HG02870 (cell line): ENCODE measurements at regions not wholly inside any gene's neighbourhood (a gene's known extent, or its start where the extent isn't known, plus 50 kb on each side); places are given as distances from the start of the nearest gene placed in this dataset.

Source experiments
- ATAC-seq: cut with Tn5 transposase; IDR thresholded peaks from one replicate; pipeline ENCODE4 v1.9.1; 2021; ENCODE audit warnings: mild to moderate bottlenecking, moderate library complexity; ENCODE audit not compliant: unreplicated experiment

- ATAC-seq, result no peak
These were observed 253.0 kb upstream of the IRX2 start for GRCh38 chr5:3004361-3005080.

DNA sequence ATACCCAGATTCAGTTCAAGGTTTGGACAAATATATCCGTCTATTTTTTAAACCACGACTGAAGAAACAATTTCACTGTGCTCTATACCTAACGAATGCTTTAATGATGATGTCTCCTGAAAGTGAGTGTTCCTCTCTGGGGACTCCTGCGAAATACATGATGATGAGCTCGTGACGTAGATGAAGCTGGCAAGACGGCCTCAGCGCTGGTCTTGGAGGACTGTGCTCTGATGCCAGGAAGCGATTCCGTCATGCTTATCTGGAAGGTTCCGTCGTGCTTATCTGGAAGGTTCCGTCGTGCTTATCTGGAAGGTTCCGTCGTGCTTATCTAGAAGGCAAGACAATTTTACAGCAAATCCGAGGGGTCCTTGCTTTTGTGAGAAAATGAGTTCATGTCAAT, 250.8 kb upstream of the IRX2 start:
- ATAC-seq, result no peak

DNA sequence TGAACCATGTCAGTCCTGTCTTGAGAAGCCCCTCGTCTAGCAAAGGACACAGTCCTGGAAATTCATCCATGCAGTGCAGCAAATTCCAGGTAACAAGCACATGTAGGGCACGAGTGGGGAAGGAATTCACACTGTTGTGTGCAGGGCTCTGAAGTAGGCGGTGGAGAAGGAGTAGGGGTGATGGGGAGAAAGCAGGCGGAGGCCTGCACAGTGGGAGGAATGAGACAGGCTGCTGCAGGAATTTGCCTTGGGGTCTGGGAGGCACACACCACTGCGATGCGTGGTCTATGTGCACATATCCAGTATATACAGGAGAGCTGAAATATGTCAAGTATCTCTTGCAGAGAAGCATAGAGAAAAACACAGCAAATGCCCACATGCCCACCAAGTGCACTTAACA, 249.2 kb upstream of the IRX2 start:
- no peak for ATAC-seq

- ATAC-seq, result no peak
These were observed 248.4 kb upstream of the IRX2 start for GRCh38 chr5:2999926-3000325.

DNA sequence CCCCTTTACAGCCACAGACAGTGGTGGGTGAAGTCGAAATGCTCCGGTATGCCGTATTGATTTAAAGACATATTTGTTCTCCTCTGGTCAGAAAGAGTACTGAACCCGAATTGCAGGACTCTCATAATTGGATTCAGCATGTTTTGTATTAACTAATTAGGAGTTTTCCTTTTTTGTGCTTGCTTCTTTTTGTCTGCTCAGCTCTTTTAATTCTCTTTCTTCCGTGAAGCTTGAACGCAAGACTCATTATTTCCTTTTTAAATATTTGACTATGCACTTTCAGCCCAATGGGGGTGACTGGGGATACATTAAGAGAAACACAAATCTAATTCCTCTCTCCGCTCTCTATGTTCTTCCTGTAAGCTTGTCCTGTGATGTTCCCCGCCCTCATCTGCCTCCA, 246.6 kb upstream of the IRX2 start:
- no peak for ATAC-seq

- no peak for ATAC-seq
These were observed 245.7 kb upstream of the IRX2 start for GRCh38 chr5:2997179-2997578.

DNA sequence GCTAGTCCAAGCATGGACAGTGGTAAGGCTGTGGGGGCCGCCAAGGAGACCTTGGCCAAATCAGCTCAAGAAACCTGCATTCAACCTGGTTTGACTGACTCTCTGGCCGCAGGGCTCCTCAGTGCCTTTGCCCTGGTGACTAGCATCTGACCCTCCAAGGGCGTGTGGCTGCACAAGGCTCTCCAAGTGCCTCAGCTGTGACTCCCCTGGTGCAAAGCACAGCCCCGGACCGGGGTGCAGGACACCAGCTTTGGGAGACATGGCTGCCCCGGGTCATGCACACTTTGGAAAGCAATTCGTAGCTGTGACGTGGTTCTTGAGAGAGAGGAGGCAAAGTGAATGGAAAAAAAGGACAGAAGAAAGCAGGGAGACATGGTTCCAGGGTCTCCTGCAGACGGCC, 245.2 kb upstream of the IRX2 start:
- ATAC-seq, result no peak

DNA sequence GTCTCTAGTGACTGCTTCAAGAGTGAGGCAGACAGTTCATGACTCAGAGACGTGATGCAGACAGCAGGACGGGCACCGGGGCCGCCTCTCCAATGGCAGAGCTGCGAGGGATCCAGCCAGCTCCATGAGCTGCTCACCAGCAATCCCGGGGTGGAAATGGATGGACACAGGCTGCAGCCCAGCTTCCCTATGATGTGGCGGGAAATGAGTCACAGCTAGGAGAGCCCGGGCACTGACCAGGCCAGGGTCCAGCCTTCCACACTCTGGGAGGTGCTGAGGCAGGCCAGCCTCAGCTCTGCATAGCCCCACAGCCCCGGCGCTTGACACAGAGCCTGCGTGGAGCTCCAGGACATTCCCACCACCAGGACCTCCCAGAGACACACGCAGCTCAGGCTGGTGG, 244.8 kb upstream of the IRX2 start:
- no peak for ATAC-seq

GRCh38 chr5:2995667-2996066, 244.2 kb upstream of the IRX2 start:
- ATAC-seq, result no peak

DNA sequence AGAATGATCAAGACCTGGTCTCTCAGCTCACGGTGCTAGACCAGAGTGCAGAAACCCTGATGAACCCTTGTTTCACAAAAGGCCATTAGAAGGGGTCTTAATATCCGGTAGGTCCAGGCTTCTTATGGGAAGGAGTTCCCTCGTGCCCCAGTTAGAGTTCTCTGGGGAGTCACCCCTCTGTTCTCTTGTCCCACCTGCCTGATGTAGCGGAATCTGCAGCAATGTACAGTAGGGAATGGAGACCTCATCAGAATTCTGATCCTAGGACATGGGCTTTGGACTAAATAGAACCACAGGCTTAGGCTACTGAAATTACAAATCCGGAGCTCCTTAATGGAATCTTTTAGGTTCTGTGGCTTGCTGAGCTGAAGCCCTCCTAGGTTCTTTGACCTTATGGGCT, 243.6 kb upstream of the IRX2 start:
- ATAC-seq, result no peak

DNA sequence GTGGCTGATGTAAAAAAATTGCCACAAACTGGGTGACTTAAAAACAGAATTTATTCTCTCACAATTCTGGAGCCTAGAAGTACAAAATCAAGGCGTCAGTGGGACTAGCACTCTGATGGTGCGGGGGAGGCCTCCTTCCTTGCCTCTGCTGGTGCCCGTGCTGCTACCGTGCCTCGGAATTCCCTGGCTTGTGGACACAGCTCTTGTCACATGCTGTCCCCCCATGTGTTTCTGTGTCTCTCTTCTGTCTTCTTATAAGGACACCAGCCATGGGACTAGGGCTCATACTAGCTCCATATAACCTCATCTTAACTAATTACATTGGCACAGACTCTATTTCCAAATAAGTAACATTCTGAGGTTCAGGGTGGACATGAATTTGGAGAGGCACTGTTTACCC, 242.3 kb upstream of the IRX2 start:
- no peak for ATAC-seq

DNA sequence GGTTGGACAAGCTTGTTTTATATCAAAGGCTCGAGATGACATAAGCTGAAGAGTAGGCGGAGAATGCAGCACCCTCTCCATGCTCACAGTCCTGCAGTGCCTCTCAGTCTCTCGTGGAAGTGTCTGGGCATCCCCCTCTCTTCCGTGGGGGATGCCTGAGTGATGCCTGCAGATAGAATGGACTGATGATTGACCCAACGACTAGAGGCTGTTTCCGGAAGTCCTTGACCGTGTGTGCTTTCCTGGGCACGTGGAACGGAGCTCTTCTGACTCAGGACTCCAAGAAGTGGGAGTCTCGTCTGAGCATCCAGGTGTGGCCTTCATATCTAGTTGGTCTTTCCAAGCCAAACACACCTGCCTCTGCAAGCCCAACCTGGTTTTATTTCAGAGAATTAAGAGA, 241.8 kb upstream of the IRX2 start:
- ATAC-seq, result no peak

GRCh38 chr5:2992806-2993205, 241.3 kb upstream of the IRX2 start:
- ATAC-seq, result no peak

- no peak for ATAC-seq
These were observed 240.4 kb upstream of the IRX2 start for GRCh38 chr5:2991884-2992283.

GRCh38 chr5:2989517-2989916, 238.0 kb upstream of the IRX2 start:
- no peak for ATAC-seq

DNA sequence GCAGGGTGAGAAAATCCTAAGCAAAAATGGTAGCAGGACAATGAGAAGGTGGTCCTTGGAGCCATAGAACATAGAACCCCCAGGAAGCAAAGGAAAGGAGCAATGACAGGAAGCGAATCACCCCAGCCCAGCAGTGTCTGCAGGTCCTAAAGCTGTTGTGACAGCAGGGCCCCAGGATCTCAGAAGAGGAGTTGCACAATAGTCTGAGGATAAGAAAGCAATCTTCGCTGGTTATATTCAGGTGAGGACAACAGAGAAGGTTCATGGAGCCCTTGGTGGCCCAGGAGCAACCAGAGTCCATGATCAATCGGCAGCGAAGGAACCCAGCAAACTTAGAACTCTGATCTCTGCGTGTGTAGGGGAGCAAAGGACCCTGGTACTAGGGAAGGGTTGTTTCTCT, 234.8 kb upstream of the IRX2 start:
- no peak for ATAC-seq

DNA sequence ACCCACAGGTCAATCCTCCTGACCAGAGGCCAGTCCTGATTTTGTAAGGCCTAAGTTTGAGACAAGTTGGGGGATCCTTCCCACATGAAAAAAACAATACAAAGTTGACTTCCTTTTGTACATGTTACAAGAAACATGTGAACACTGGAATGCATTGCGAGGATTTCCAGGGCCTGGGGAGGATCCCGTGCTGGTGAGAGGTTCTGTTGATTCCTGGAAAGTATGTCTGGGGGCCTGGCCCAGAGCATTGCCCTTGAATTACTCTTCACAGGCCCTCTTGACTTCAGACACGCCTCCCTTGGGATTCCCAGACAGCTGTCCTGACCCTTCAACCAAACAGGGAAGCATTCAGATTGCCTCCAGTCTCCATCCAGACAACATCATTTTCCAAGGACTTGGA, 234.2 kb upstream of the IRX2 start:
- ATAC-seq, result no peak

DNA sequence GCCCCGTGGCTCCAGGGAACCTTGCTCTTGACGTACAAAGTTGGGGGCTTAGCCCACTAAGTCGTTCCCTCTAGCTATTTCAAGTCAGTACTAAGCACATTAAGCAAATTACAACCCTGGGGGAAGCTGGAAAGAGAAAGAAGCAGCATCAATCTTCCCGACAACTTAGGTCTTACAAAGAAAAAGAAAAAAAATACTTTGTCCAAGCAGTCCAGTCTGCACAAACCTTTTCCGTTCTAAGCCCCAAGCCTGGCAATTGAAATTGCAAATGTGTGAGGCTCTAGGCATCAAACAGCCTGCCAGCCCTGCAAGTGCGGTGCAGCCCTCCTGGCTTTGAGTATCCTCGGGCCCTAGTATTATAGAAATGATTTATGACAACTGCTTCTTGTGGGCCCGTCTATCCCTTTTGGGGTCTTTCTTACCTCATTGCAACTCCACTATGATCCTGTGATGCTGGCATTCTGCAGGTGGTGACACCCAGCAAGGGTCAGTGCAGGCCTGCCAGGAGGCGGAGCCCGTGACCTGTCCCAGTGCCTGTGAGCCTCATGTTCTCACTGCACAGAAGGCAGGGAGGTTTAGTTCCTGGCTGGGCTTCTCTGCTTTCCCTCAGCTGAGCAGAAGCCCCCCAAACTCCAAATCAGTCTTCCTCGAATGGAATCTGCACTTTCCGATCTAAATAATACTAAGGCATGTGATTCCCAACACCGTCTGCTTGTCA, 232.3 kb upstream of the IRX2 start:
- no peak for ATAC-seq

- no peak for ATAC-seq
These were observed 230.2 kb upstream of the IRX2 start for GRCh38 chr5:2981652-2982051.

DNA sequence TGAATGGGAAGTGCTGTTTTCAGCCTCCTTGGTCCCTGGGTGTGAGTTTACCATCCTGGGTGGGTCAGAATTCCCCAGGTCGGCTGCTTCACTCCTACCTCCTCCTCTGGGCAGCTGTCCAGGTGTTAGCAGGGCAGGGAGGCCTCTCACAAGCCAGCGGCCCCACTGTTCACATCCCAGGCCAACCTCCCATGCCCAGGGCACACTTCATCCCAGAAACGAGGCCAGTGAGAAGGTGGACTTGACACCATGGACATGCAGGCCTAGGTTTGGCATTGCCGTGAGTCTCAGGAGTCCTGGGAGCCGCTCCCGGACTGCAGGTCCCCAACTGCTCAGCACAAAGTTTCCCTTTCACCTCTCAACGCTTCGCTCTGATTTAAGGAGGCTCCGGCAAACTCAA, 229.6 kb upstream of the IRX2 start:
- no peak for ATAC-seq

- ATAC-seq, result no peak
These were observed 208.8 kb upstream of the IRX2 start for GRCh38 chr5:2960294-2960693.

GRCh38 chr5:2958976-2959375, 207.5 kb upstream of the IRX2 start:
- no peak for ATAC-seq

DNA sequence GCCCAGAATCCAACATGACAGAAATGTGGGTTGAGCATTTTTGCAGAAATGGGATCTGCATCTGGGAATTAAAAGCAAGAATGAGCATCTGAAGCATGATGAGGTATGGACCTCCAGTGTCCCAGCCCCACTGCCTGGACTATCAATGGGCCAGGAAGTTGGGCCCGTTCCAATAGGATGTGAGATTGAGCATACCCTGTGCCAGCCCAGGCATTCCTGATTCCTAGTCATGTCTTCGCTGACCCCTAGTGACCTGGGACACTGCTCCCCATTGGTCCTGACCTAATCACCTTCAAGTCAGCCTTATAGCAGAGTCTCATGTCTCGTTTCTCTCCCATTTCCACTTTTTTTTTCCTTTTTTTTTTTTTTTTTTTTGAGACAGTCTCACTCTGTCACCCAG, 197.4 kb upstream of the IRX2 start:
- ATAC-seq, result no peak
